SK-N-SH (cell line): ENCODE measurements at regions not wholly inside any gene's neighbourhood (a gene's known extent, or its start where the extent isn't known, plus 50 kb on each side); places are given as distances from the start of the nearest gene placed in this dataset.

Experiments
- CTCF ChIA-PET: fragments of 300-600, 350-600 bp; formaldehyde crosslinking; extraction: SDS; loops from one replicate; lab custom pipeline; 2021; lab: Yijun Ruan, JAX
- POLR2A ChIA-PET: fragments of 350-600 bp; sonication (Branson Sonifier 250); formaldehyde crosslinking; extraction: SDS; loops from one replicate; lab custom pipeline; 2020; ENCODE audit warnings: antibody characterized with exemption, inconsistent platforms; lab: Yijun Ruan, JAX
- DNase-seq: peaks from one replicate; pipeline ENCODE4 v3.0.0; 2012
- H2AFZ ChIP-seq: fragments of 200-600 bp; sonication (generic); 2 replicates; pipeline ENCODE4 v1.8.1; 2016; ENCODE audit warnings: antibody characterized with exemption, mild to moderate bottlenecking, low read depth
- H3F3A ChIP-seq: fragments of 200-600 bp; sonication (generic); replicated peaks from 2 replicates; pipeline ENCODE3; 2016; ENCODE audit warnings: antibody characterized with exemption, mild to moderate bottlenecking; ENCODE audit not compliant: insufficient read depth
- H3K27ac ChIP-seq, 2 experiments: fragments of 200-500 bp in 1 of 2; fragments of 200-600 bp in 1 of 2; sonication (Bioruptor generic) in 1 of 2; sonication (generic), shearing (Covaris generic) in 1 of 2; 2 replicates each; pipeline versions ENCODE4 v1.5.1 to v1.6.1; 2014 to 2016; ENCODE audit warnings: low read depth in 2 of 2, inconsistent platforms in 1 of 2, low read length in 1 of 2, mild to moderate bottlenecking in 1 of 2, mixed read lengths in 1 of 2
- H3K27me3 ChIP-seq: fragments of 200-600 bp; sonication (generic), shearing (Covaris generic); 2 replicates; pipeline ENCODE4 v1.6.1; 2016; ENCODE audit warnings: mixed run types; ENCODE audit not compliant: insufficient read depth
- H3K36me3 ChIP-seq, 2 experiments: fragments of 200-500 bp in 1 of 2; fragments of 200-600 bp in 1 of 2; sonication (Bioruptor generic) in 1 of 2; sonication (generic) in 1 of 2; replicated peaks in 1 of 2; 2 replicates each; pipeline versions ENCODE3 to v1.5.1; 2014 to 2016; ENCODE audit warnings: low read length in 1 of 2, mild to moderate bottlenecking in 1 of 2; ENCODE audit not compliant: insufficient read depth in 2 of 2, control insufficient read depth in 1 of 2
- H3K4me1 ChIP-seq, 2 experiments: fragments of 200-500 bp in 1 of 2; fragments of 200-600 bp in 1 of 2; sonication (Bioruptor generic) in 1 of 2; sonication (generic), shearing (Covaris generic) in 1 of 2; 2 replicates each; pipeline versions ENCODE4 v1.5.1 to v1.6.1; 2014 to 2016; ENCODE audit warnings: low read depth in 1 of 2, low read length in 1 of 2, mixed run types in 1 of 2; ENCODE audit not compliant: insufficient read depth in 2 of 2, control insufficient read depth in 1 of 2
- H3K4me2 ChIP-seq: fragments of 200-600 bp; sonication (generic), shearing (Covaris generic); 2 replicates; pipeline ENCODE4 v1.6.1; 2017; ENCODE audit warnings: mixed run types
- H3K4me3 ChIP-seq, 2 experiments: fragments of 200-500 bp in 1 of 2; fragments of 200-600 bp in 1 of 2; sonication (Bioruptor generic) in 1 of 2; sonication (generic), shearing (Covaris generic) in 1 of 2; 2 replicates each; pipeline versions ENCODE4 v1.5.1 to v1.8.1; 2014 to 2016; ENCODE audit warnings: low read depth in 2 of 2, inconsistent platforms in 1 of 2, low read length in 1 of 2, mild to moderate bottlenecking in 1 of 2, mixed read lengths in 1 of 2, moderate library complexity in 1 of 2
- H3K79me2 ChIP-seq: fragments of 200-600 bp; sonication (generic); 2 replicates; pipeline ENCODE4 v1.8.1; 2017; ENCODE audit warnings: mild to moderate bottlenecking; ENCODE audit not compliant: insufficient read depth
- H3K9ac ChIP-seq: fragments of 200-600 bp; sonication (generic); 2 replicates; pipeline ENCODE4 v1.6.1; 2017; ENCODE audit warnings: mixed run types
- H3K9me2 ChIP-seq: fragments of 200-600 bp; sonication (generic); 2 replicates; pipeline ENCODE4 v1.6.1; 2017; ENCODE audit warnings: mixed run types
- H3K9me3 ChIP-seq: fragments of 200-600 bp; sonication (generic); 2 replicates; pipeline ENCODE4 v1.6.1; 2017; ENCODE audit warnings: mixed run types, mild to moderate bottlenecking, moderate library complexity
- H4K20me1 ChIP-seq: fragments of 200-600 bp; sonication (generic); 2 replicates; pipeline ENCODE4 v1.6.1; 2017; ENCODE audit warnings: mild to moderate bottlenecking, mixed run types; ENCODE audit not compliant: insufficient read depth
- CHD2 ChIP-seq: fragments of 150-350 bp; IDR thresholded peaks from 2 replicates; pipeline ENCODE4 v1.6.1; 2018; ENCODE audit warnings: low read length; ENCODE audit not compliant: partially characterized antibody
- CTCF ChIP-seq: fragments of 200-600 bp; sonication (generic); IDR thresholded peaks from 2 replicates; pipeline ENCODE4 v1.6.1; 2017; ENCODE audit warnings: antibody characterized with exemption, mild to moderate bottlenecking, moderate library complexity
- EP300 ChIP-seq, 2 experiments: IDR thresholded peaks; 2 replicates each; pipeline versions ENCODE4 v1.4.0 to v1.6.1; 2012; ENCODE audit warnings: borderline replicate concordance in 1 of 2, low read depth in 1 of 2, low read length in 1 of 2
- EZH2phosphoT487 ChIP-seq: fragments of 200-600 bp; sonication (generic); IDR thresholded peaks from 2 replicates; pipeline ENCODE4 v1.6.1; 2017; ENCODE audit warnings: low read depth, mixed run types, mild to moderate bottlenecking, antibody characterized with exemption, moderate library complexity, borderline replicate concordance
- FOSL2 ChIP-seq: IDR thresholded peaks from 2 replicates; pipeline ENCODE4 v1.4.0; 2012; ENCODE audit warnings: low read depth, mild to moderate bottlenecking, moderate library complexity, borderline replicate concordance
- IRF3 ChIP-seq: fragments of 150-350 bp; IDR thresholded peaks from 2 replicates; pipeline ENCODE4 v1.6.1; 2016; ENCODE audit warnings: mild to moderate bottlenecking, low read depth, low read length
- POLR2AphosphoS5 ChIP-seq: IDR thresholded peaks from 2 replicates; pipeline ENCODE4 v1.6.1; 2012; ENCODE audit warnings: low read depth, low read length
- RFX5 ChIP-seq: IDR thresholded peaks from 2 replicates; pipeline ENCODE4 v1.6.1; 2012; ENCODE audit warnings: mild to moderate bottlenecking, improper control_type of control experiment, low read length
- SMC3 ChIP-seq: IDR thresholded peaks from 2 replicates; pipeline ENCODE4 v1.6.1; 2012; ENCODE audit warnings: low read depth, low read length, improper control_type of control experiment
- ZBTB33 ChIP-seq: IDR thresholded peaks from 2 replicates; pipeline ENCODE4 v1.4.0; 2012; ENCODE audit warnings: low read depth, borderline replicate concordance
- WGBS: methylation state at CpG from one replicate; pipeline ENCODE4 v1.1.6; 2017; ENCODE audit warnings: low lambda C conversion rate; 5-methylcytosine and 5-hydroxymethylcytosine counted together
- small RNA-seq, 7 experiments: library from RNA; depleted of rRNA; stranded (forward); fragments of <200 nt; gene quantifications; one replicate each; pipeline ENCODE3, GENCODE V24; 2012
- TF ChIP-seq, protein P1 (sequence below): IDR thresholded peaks from 2 replicates; pipeline ENCODE4 v1.4.0; 2012; ENCODE audit warnings: low read depth, borderline replicate concordance

- Histone ChIP-seq H2AFZ (no peak overlapping the region), H3K4me1 (no peaks in the 10 kb centered on the region; a peak in 1 of 4 replicates), H3K27me3 (peaks cover 59% of the 10 kb centered on the region), H3K27ac (no peak overlapping the region), H3K4me3 (no peak overlapping the region), H3K79me2 (no peaks in the 10 kb centered on the region), H3K36me3 (no peaks in the 10 kb centered on the region), H3F3A (no peaks in the 10 kb centered on the region), H3K4me2 (no peak overlapping the region), H4K20me1 (no peaks in the 10 kb centered on the region), H3K9ac (no peak overlapping the region), H3K9me2 (no peaks in the 10 kb centered on the region), H3K9me3 (no peaks in the 10 kb centered on the region)
- WGBS = 1% methylated on average over 5 of the region's 6 CpGs
- DNase-seq = no peak
- CTCF ChIA-PET = interaction anchor here (1.0 kb wide), 1 partner anchor 70 kb away, joined by 3 read pairs; no protein-coding TSS in a partner anchor
- POLR2A ChIA-PET = no interaction called here
- TF ChIP-seq, protein P1, sequence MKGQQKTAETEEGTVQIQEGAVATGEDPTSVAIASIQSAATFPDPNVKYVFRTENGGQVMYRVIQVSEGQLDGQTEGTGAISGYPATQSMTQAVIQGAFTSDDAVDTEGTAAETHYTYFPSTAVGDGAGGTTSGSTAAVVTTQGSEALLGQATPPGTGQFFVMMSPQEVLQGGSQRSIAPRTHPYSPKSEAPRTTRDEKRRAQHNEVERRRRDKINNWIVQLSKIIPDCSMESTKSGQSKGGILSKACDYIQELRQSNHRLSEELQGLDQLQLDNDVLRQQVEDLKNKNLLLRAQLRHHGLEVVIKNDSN = no peak
- TF ChIP-seq EZH2phosphoT487 (no peak), CHD2 (no peak), RFX5 (no peak), CTCF (no peak), SMC3 (no peak), IRF3 (no peak), ZBTB33 (no peak), POLR2AphosphoS5 (no peak), FOSL2 (no peak), EP300 (IDR thresholded peaks at IDR 0.05; ENCODE audit: borderline replicate concordance in 1 of 2, low read depth in 1 of 2, low read length in 1 of 2) (no peak)
Observed at GRCh38 chr13:25044071-25044470, 51.9 kb upstream of the PABPC3 start.

Small RNAs in the stretch of these regions (small RNA-seq; reads per million reads assigned to genes)
- gene AL590099.1 = 0 reads per million in 7 experiments
- gene LSP1P1 = 0 reads per million in 7 experiments
